ENCODE measurements at regions not wholly inside any gene's neighbourhood (a gene's known extent, or its start where the extent isn't known, plus 50 kb on each side); places are given as distances from the start of the nearest gene placed in this dataset.

GRCh38 chr4:126223784-126224407 lies 909.1 kb downstream of the FAT4 start:
- peak; percentile 50 for DNase-seq (ENCODE audit: low spot score)

GRCh38 chr4:126227428-126227827 lies 912.7 kb downstream of the FAT4 start:
- no peak for DNase-seq (ENCODE audit: low spot score)

- DNase-seq (ENCODE audit: low spot score): no peak
Measured at GRCh38 chr4:126230269-126230668, 915.5 kb downstream of the FAT4 start.

- DNase-seq (ENCODE audit: low spot score): no peak
Measured at GRCh38 chr4:126233483-126233882, 918.7 kb downstream of the FAT4 start.

- DNase-seq (ENCODE audit: low spot score): no peak
Measured at GRCh38 chr4:126238013-126238412, 923.3 kb downstream of the FAT4 start.

- DNase-seq (ENCODE audit: low spot score): no peak
Measured at GRCh38 chr4:126241634-126242033, 926.9 kb downstream of the FAT4 start.

- no peak for DNase-seq (ENCODE audit: low spot score)
Measured at GRCh38 chr4:126242679-126243390, 928.1 kb downstream of the FAT4 start.

GRCh38 chr4:126247409-126247808 lies 932.7 kb downstream of the FAT4 start:
- DNase-seq (ENCODE audit: low spot score): no peak

- no peak for DNase-seq (ENCODE audit: low spot score)
Measured at GRCh38 chr4:126250006-126250405, 935.3 kb downstream of the FAT4 start.

- DNase-seq (ENCODE audit: low spot score): no peak
Measured at GRCh38 chr4:126251169-126251568, 936.4 kb downstream of the FAT4 start.

GRCh38 chr4:126262665-126263064 lies 947.9 kb downstream of the FAT4 start:
- no peak for DNase-seq (ENCODE audit: low spot score)

GRCh38 chr4:126264839-126265238 lies 950.1 kb downstream of the FAT4 start:
- no peak for DNase-seq (ENCODE audit: low spot score)

GRCh38 chr4:126265888-126266287 lies 951.1 kb downstream of the FAT4 start:
- DNase-seq (ENCODE audit: low spot score): no peak

- DNase-seq (ENCODE audit: low spot score): no peak
Measured at GRCh38 chr4:126267689-126268088, 952.9 kb downstream of the FAT4 start.

GRCh38 chr4:126268106-126268505 lies 953.4 kb downstream of the FAT4 start:
- no peak for DNase-seq (ENCODE audit: low spot score)

GRCh38 chr4:126269106-126269505 lies 954.4 kb downstream of the FAT4 start:
- DNase-seq (ENCODE audit: low spot score): no peak

GRCh38 chr4:126271292-126271691 lies 956.5 kb downstream of the FAT4 start:
- no peak for DNase-seq (ENCODE audit: low spot score)

GRCh38 chr4:126273746-126274145 lies 959.0 kb downstream of the FAT4 start:
- no peak for DNase-seq (ENCODE audit: low spot score)

GRCh38 chr4:126291886-126292285 lies 977.1 kb downstream of the FAT4 start:
- no peak for DNase-seq (ENCODE audit: low spot score)

GRCh38 chr4:126298271-126298670 lies 983.5 kb downstream of the FAT4 start:
- DNase-seq (ENCODE audit: low spot score): no peak

GRCh38 chr4:126306152-126306869 lies 991.6 kb downstream of the FAT4 start:
- no peak for DNase-seq (ENCODE audit: low spot score)

- DNase-seq (ENCODE audit: low spot score): no peak
Measured at GRCh38 chr4:126318376-126318775, 1003.6 kb downstream of the FAT4 start.

GRCh38 chr4:126328914-126329313 lies 1014.2 kb downstream of the FAT4 start:
- DNase-seq (ENCODE audit: low spot score): no peak
